ENCODE measurements at regions not wholly inside any gene's neighbourhood (a gene's known extent, or its start where the extent isn't known, plus 50 kb on each side); places are given as distances from the start of the nearest gene placed in this dataset.

GRCh38 chr4:110961066-110961465 is 338.2 kb upstream of the PITX2 start:
- DNase-seq: no peak

GRCh38 chr4:110962616-110963015 is 339.7 kb upstream of the PITX2 start:
- DNase-seq: no peak

GRCh38 chr4:110963662-110964280 is 340.9 kb upstream of the PITX2 start:
- DNase-seq: peak; percentile 16

GRCh38 chr4:110967936-110968335 is 345.1 kb upstream of the PITX2 start:
- DNase-seq: no peak

GRCh38 chr4:110970642-110971041 is 347.8 kb upstream of the PITX2 start:
- DNase-seq: no peak

GRCh38 chr4:110975338-110975737 is 352.5 kb upstream of the PITX2 start:
- no peak for DNase-seq

- no peak for DNase-seq
Observed at GRCh38 chr4:110977554-110977953, 354.7 kb upstream of the PITX2 start.

GRCh38 chr4:110978761-110979160 is 355.9 kb upstream of the PITX2 start:
- no peak for DNase-seq

GRCh38 chr4:110982486-110982885 is 359.6 kb upstream of the PITX2 start:
- no peak for DNase-seq

- DNase-seq: no peak
Observed at GRCh38 chr4:110988722-110989121, 365.8 kb upstream of the PITX2 start.

- DNase-seq: no peak
Observed at GRCh38 chr4:110989125-110989524, 366.2 kb upstream of the PITX2 start.

GRCh38 chr4:110994781-110995180 is 371.9 kb upstream of the PITX2 start:
- DNase-seq: no peak

- DNase-seq: no peak
Observed at GRCh38 chr4:110998320-110998719, 375.4 kb upstream of the PITX2 start.

GRCh38 chr4:111011458-111011857 is 388.6 kb upstream of the PITX2 start:
- DNase-seq: no peak

- no peak for DNase-seq
Observed at GRCh38 chr4:111013846-111014245, 391.0 kb upstream of the PITX2 start.

- no peak for DNase-seq
Observed at GRCh38 chr4:111014537-111014936, 391.7 kb upstream of the PITX2 start.

GRCh38 chr4:111016416-111016815 is 393.5 kb upstream of the PITX2 start:
- no peak for DNase-seq

- DNase-seq: peak; percentile 12
Observed at GRCh38 chr4:111018216-111018615, 395.3 kb upstream of the PITX2 start.

- DNase-seq: no peak
Observed at GRCh38 chr4:111020476-111020875, 397.6 kb upstream of the PITX2 start.

GRCh38 chr4:111020961-111021360 is 398.1 kb upstream of the PITX2 start:
- no peak for DNase-seq

GRCh38 chr4:111022758-111023157 is 399.9 kb upstream of the PITX2 start:
- DNase-seq: no peak

- no peak for DNase-seq
Observed at GRCh38 chr4:111027526-111027925, 404.6 kb upstream of the PITX2 start.

- no peak for DNase-seq
Observed at GRCh38 chr4:111028795-111029194, 405.9 kb upstream of the PITX2 start.

- DNase-seq: no peak
Observed at GRCh38 chr4:111031001-111031579, 408.2 kb upstream of the PITX2 start.

All from renal pelvis (tissue), 1 donor.